ENCODE measurements at regions not wholly inside any gene's neighbourhood (a gene's known extent, or its start where the extent isn't known, plus 50 kb on each side); places are given as distances from the start of the nearest gene placed in this dataset.
"Not testable (repeated sequence)": the region's sequence is repeated elsewhere in the genome, so short reads cannot be mapped to it uniquely, and the experiment has no call there.

DNA sequence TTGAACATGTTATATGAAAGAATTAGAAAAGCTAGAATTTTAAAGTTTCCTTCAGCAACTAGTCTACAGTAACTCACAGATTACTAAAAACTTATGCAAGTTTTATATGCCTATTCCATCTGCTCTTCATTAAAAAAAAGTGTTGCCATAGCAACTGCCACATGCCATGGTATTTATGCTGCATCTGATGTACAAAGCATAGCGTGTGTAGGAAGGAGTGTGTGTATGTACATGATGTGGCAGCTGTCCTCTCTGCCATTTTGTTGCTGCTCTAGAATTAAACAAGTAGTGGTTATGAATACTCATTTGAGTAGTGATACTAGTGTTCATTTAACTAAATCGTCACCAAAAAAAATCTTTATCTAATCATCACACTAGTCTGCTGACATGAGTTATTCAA, 593.5 kb downstream of the CETN3 start:
- Histone ChIP-seq H3K27me3 (ENCODE audit: insufficient read depth, poor library complexity, severe bottlenecking) (no peaks in the 10 kb centered on the region), H3K4me3 (replicated peaks; ENCODE audit: insufficient read depth, low read length) (no peak overlapping the region), H3K27ac (replicated peaks) (no peak overlapping the region)
- no peak for DNase-seq (ENCODE audit: low read depth in 1 of 2, low spot score in 1 of 2)
- TF ChIP-seq, protein P1, sequence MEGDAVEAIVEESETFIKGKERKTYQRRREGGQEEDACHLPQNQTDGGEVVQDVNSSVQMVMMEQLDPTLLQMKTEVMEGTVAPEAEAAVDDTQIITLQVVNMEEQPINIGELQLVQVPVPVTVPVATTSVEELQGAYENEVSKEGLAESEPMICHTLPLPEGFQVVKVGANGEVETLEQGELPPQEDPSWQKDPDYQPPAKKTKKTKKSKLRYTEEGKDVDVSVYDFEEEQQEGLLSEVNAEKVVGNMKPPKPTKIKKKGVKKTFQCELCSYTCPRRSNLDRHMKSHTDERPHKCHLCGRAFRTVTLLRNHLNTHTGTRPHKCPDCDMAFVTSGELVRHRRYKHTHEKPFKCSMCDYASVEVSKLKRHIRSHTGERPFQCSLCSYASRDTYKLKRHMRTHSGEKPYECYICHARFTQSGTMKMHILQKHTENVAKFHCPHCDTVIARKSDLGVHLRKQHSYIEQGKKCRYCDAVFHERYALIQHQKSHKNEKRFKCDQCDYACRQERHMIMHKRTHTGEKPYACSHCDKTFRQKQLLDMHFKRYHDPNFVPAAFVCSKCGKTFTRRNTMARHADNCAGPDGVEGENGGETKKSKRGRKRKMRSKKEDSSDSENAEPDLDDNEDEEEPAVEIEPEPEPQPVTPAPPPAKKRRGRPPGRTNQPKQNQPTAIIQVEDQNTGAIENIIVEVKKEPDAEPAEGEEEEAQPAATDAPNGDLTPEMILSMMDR (IDR thresholded peaks at IDR 0.05; ENCODE audit: insufficient read depth, low read length) = no peak
- TF ChIP-seq GABPA (IDR thresholded peaks at IDR 0.05; ENCODE audit: low read depth) = no peak
- TF ChIP-seq, protein P2, sequence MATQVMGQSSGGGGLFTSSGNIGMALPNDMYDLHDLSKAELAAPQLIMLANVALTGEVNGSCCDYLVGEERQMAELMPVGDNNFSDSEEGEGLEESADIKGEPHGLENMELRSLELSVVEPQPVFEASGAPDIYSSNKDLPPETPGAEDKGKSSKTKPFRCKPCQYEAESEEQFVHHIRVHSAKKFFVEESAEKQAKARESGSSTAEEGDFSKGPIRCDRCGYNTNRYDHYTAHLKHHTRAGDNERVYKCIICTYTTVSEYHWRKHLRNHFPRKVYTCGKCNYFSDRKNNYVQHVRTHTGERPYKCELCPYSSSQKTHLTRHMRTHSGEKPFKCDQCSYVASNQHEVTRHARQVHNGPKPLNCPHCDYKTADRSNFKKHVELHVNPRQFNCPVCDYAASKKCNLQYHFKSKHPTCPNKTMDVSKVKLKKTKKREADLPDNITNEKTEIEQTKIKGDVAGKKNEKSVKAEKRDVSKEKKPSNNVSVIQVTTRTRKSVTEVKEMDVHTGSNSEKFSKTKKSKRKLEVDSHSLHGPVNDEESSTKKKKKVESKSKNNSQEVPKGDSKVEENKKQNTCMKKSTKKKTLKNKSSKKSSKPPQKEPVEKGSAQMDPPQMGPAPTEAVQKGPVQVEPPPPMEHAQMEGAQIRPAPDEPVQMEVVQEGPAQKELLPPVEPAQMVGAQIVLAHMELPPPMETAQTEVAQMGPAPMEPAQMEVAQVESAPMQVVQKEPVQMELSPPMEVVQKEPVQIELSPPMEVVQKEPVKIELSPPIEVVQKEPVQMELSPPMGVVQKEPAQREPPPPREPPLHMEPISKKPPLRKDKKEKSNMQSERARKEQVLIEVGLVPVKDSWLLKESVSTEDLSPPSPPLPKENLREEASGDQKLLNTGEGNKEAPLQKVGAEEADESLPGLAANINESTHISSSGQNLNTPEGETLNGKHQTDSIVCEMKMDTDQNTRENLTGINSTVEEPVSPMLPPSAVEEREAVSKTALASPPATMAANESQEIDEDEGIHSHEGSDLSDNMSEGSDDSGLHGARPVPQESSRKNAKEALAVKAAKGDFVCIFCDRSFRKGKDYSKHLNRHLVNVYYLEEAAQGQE (IDR thresholded peaks at IDR 0.05; ENCODE audit: insufficient replicate concordance, low read depth) = no peak
- no peak for TF ChIP-seq SPI1 (IDR thresholded peaks at IDR 0.05; ENCODE audit: borderline replicate concordance, low read depth)
- no peak for TF ChIP-seq POLR2AphosphoS5 (IDR thresholded peaks at IDR 0.05; ENCODE audit: low read depth)

DNA sequence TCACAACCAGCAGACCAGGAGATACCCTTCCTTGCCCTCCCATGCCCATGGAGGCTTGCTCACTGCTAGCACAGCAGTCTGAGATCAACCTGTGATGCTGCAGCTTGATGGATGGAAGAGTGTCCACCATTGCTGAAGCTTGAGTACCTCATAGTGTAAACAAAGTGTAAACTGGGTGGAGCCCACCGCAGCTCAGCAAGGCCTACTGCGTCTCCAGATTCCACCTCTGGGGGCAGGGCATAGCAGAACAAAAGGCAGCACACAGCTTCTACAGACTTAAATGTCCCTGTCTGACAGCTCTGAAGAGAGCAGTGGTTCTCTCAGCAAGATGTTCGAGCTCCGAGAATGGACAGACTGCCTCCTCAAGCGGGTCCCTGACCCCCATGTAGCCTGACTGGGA, 608.8 kb downstream of the CETN3 start:
- not testable (repeated sequence) for H3K27ac ChIP-seq (replicated peaks); DNase-seq (ENCODE audit: low read depth in 1 of 2, low spot score in 1 of 2); H3K27me3 ChIP-seq (ENCODE audit: insufficient read depth, poor library complexity, severe bottlenecking); H3K4me3 ChIP-seq (replicated peaks; ENCODE audit: insufficient read depth, low read length)

DNA sequence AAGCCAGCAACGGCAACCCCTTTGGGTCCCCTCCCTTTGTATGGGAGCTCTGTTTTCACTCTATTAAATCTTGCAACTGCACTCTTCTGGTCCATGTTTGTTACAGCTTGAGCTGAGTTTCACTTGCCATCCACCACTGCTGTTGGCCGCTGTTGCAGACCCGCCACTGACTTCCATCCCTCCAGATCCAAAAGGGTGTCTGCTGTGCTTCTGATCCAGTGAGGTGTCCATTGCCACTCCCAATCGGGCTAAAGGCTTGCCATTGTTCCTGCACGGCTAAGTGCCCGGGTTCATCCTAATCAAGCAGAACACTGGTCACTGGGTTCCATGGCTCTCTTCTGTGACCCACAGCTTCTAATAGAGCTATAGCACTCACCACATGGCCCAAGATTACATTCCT, 615.1 kb downstream of the CETN3 start:
- not testable (repeated sequence) for H3K27me3 ChIP-seq (ENCODE audit: insufficient read depth, poor library complexity, severe bottlenecking); H3K27ac ChIP-seq (replicated peaks); DNase-seq (ENCODE audit: low read depth in 1 of 2, low spot score in 1 of 2); H3K4me3 ChIP-seq (replicated peaks; ENCODE audit: insufficient read depth, low read length)

DNA sequence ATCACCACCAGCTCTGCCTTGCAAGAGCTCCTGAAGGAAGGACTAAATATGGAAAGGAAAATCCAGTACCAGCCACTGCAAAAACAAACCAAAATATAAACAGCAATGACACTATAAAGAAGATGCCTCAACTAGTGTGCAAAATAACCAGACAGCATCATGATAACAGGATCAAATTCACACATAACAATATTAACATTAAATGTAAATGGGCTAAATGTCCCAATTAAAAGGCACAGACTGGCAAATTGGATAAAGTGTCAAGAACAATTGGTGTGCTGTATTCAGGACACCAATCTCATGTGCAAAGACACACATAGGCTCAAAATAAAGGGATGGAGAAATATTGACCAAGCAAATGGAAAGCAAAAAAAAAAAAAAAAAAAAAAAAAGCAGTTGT, 629.8 kb downstream of the CETN3 start:
- H3K27ac ChIP-seq (replicated peaks) = not testable (repeated sequence)

DNA sequence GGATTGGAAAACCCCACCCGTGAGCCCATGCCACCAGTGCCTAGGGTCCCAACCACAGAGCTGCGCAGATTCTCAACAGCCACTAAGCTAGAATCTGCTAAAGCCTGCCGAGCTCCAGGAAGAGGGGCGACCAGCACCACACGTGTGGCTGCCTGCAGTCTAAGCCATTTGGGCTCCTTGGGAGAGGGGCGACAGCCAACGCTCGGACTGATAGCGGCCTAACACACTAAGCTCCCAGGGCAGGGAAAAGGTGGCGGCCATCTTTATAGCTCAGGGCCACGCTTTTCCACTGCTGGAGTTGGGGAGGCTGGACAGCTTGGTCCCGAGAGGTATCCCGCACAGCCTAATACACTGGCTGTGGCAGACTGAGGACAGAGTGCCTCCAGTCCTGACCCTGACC, 631.8 kb downstream of the CETN3 start:
- H3K27ac ChIP-seq (replicated peaks) = no peak overlapping the region
- no peak for DNase-seq (ENCODE audit: low read depth in 1 of 2, low spot score in 1 of 2)
- no peaks in the 10 kb centered on the region for H3K27me3 ChIP-seq (ENCODE audit: insufficient read depth, poor library complexity, severe bottlenecking)
- TF ChIP-seq SPI1 (IDR thresholded peaks at IDR 0.05; ENCODE audit: borderline replicate concordance, low read depth) (no peak), POLR2AphosphoS5 (IDR thresholded peaks at IDR 0.05; ENCODE audit: low read depth) (no peak), GABPA (IDR thresholded peaks at IDR 0.05; ENCODE audit: low read depth) (no peak)
- TF ChIP-seq, protein P1 (IDR thresholded peaks at IDR 0.05; ENCODE audit: insufficient read depth, low read length) = no peak
- TF ChIP-seq, protein P2 (IDR thresholded peaks at IDR 0.05; ENCODE audit: insufficient replicate concordance, low read depth) = no peak
- no peak overlapping the region for H3K4me3 ChIP-seq (replicated peaks; ENCODE audit: insufficient read depth, low read length)

More for the DNA sequence above, 629.8 kb downstream of the CETN3 start:
- not testable (repeated sequence) for DNase-seq (ENCODE audit: low read depth in 1 of 2, low spot score in 1 of 2); H3K27me3 ChIP-seq (ENCODE audit: insufficient read depth, poor library complexity, severe bottlenecking); H3K4me3 ChIP-seq (replicated peaks; ENCODE audit: insufficient read depth, low read length)
